ENCODE measurements at regions not wholly inside any gene's neighbourhood (a gene's known extent, or its start where the extent isn't known, plus 50 kb on each side); places are given as distances from the start of the nearest gene placed in this dataset.

DNA sequence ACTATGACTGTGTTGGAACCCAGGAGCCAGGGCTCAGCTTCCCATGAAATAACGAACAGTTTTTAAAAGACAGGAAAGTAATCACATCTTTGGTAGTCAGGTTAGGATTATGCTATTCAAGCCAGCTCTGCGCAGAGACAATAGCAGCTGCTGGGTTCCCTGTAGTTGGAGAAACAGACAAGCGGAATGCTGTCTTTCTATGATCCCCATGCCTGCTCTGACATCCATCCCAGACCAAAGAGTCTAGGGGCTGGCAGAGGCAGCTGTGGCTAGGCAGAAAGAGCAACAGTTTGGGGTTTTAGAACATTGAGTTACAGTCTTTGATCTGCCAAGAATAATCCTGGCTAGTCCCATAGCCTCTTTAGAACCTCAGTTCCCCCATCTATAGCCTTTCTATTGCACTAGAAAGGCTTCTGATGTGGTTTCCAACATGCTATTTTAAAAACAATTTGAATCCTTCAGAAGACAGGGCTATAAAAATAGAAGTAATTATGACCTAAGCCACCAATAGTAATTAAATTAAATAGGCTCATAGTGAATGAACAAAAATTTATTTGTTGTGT lies 146.8 kb downstream of the MTX2 start:
- TF ChIP-seq, protein P1, sequence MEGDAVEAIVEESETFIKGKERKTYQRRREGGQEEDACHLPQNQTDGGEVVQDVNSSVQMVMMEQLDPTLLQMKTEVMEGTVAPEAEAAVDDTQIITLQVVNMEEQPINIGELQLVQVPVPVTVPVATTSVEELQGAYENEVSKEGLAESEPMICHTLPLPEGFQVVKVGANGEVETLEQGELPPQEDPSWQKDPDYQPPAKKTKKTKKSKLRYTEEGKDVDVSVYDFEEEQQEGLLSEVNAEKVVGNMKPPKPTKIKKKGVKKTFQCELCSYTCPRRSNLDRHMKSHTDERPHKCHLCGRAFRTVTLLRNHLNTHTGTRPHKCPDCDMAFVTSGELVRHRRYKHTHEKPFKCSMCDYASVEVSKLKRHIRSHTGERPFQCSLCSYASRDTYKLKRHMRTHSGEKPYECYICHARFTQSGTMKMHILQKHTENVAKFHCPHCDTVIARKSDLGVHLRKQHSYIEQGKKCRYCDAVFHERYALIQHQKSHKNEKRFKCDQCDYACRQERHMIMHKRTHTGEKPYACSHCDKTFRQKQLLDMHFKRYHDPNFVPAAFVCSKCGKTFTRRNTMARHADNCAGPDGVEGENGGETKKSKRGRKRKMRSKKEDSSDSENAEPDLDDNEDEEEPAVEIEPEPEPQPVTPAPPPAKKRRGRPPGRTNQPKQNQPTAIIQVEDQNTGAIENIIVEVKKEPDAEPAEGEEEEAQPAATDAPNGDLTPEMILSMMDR (conservative IDR thresholded peaks at IDR 0.05; ENCODE audit: low read length) = no peak
- no peak for TF ChIP-seq EZH2phosphoT487 (IDR thresholded peaks at IDR 0.05; ENCODE audit: borderline replicate concordance, low read depth, low read length)
- Histone ChIP-seq H3K4me2 (ENCODE audit: low read length) (no peak overlapping the region), H3K36me3 (ENCODE audit: insufficient read depth, low read length) (no peaks in the 10 kb centered on the region), H3K79me2 (ENCODE audit: insufficient read depth, low read depth, low read length) (no peaks in the 10 kb centered on the region), H3K27ac (ENCODE audit: low read depth, low read length, poor library complexity, severe bottlenecking) (no peak overlapping the region), H4K20me1 (ENCODE audit: insufficient read depth, low read length) (no peaks in the 10 kb centered on the region), H3K9me2 (ENCODE audit: insufficient read depth, low read length) (no peaks in the 10 kb centered on the region), H3K9me3 (ENCODE audit: low read length) (no peaks in the 10 kb centered on the region), H3K4me3 (ENCODE audit: low read depth, low read length, poor library complexity, severe bottlenecking) (no peak overlapping the region), H2AFZ (ENCODE audit: low read length) (no peak overlapping the region), H3K4me1 (ENCODE audit: insufficient read depth, low read length, poor library complexity, severe bottlenecking) (no peaks in the 10 kb centered on the region)
- ChIA-PET CTCF (ENCODE audit: unreplicated experiment) (no interaction called here), POLR2A (no interaction called here)
- BruUV-seq (replicated peaks) = no TSS peak
- intact Hi-C loops (cut with micrococcal nuclease; ENCODE audit: unreplicated experiment) = no loop called here
- DNase-seq (ENCODE audit: low spot score) = no peak

DNA sequence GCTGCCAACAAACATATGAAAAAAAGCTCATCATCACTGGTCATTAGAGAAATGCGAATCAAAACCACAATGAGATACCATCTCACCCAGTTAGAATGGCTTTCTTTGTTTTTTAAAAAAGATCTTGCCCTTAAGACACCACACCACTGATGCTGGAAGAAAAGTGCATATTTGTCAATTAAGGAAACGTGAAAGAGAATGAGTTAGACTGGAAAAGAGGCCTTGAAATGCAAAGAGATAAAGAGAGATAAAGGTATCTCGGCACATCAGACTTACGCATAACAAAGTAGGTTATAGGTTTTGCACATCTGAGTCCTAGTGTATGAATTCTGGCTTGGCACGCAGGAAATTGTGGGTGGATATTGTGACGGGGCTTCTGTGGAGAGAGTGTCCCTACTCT lies 149.5 kb downstream of the MTX2 start:
- H3K79me2 ChIP-seq (ENCODE audit: insufficient read depth, low read depth, low read length) = no peaks in the 10 kb centered on the region
- H3K4me2 ChIP-seq (ENCODE audit: low read length) = no peak overlapping the region
- intact Hi-C loops (cut with micrococcal nuclease; ENCODE audit: unreplicated experiment) = no loop called here
- no TSS peak for BruUV-seq (replicated peaks)
- H4K20me1 ChIP-seq (ENCODE audit: insufficient read depth, low read length) = no peaks in the 10 kb centered on the region
- ChIA-PET POLR2A (no interaction called here), CTCF (ENCODE audit: unreplicated experiment) (no interaction called here)
- H3K27ac ChIP-seq (ENCODE audit: low read depth, low read length, poor library complexity, severe bottlenecking) = no peak overlapping the region
- H3K4me3 ChIP-seq (ENCODE audit: low read depth, low read length, poor library complexity, severe bottlenecking) = no peak overlapping the region
- no peaks in the 10 kb centered on the region for H3K36me3 ChIP-seq (ENCODE audit: insufficient read depth, low read length)
- no peak for TF ChIP-seq EZH2phosphoT487 (IDR thresholded peaks at IDR 0.05; ENCODE audit: borderline replicate concordance, low read depth, low read length)
- TF ChIP-seq, protein P1 (conservative IDR thresholded peaks at IDR 0.05; ENCODE audit: low read length) = no peak
- H3K9me3 ChIP-seq (ENCODE audit: low read length) = no peaks in the 10 kb centered on the region
- no peak overlapping the region for H2AFZ ChIP-seq (ENCODE audit: low read length)
- DNase-seq (ENCODE audit: low spot score) = no peak
- no peaks in the 10 kb centered on the region for H3K4me1 ChIP-seq (ENCODE audit: insufficient read depth, low read length, poor library complexity, severe bottlenecking)
- H3K9me2 ChIP-seq (ENCODE audit: insufficient read depth, low read length) = no peaks in the 10 kb centered on the region

DNA sequence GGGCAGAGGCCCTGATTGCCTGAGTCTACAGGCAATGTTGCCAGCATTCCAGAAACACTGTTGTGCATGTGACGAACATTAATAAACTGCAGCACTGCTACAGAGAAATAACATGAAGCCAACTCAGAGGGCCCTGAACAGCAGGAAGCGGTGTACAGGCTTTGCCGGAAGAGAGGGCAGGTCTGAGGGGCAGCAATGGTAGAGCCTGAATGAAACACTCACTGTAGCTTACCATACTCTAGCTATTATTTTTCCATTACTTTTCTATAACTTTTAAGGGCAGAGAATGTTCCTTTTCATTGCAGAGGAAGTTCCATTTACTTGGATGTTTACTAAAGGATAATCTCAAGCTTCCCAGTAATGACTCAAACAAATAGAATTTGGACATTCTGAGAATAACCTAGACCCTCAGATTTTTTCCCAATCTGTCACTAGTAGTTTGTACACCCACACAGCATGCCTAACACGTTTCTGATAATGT lies 150.4 kb downstream of the MTX2 start:
- H3K4me2 ChIP-seq (ENCODE audit: low read length) = no peak overlapping the region
- no peak overlapping the region for H2AFZ ChIP-seq (ENCODE audit: low read length)
- POLR2A ChIA-PET = no interaction called here
- H3K36me3 ChIP-seq (ENCODE audit: insufficient read depth, low read length) = no peaks in the 10 kb centered on the region
- no peak for TF ChIP-seq EZH2phosphoT487 (IDR thresholded peaks at IDR 0.05; ENCODE audit: borderline replicate concordance, low read depth, low read length)
- TF ChIP-seq, protein P1 (conservative IDR thresholded peaks at IDR 0.05; ENCODE audit: low read length) = no peak
- intact Hi-C loops (cut with micrococcal nuclease; ENCODE audit: unreplicated experiment) = no loop called here
- CTCF ChIA-PET (ENCODE audit: unreplicated experiment) = interaction anchor here (0.5 kb wide), 1 partner anchor 23 kb away, joined by 3 read pairs; no protein-coding TSS in a partner anchor
- H3K79me2 ChIP-seq (ENCODE audit: insufficient read depth, low read depth, low read length) = no peaks in the 10 kb centered on the region
- DNase-seq (ENCODE audit: low spot score) = no peak
- H3K4me3 ChIP-seq (ENCODE audit: low read depth, low read length, poor library complexity, severe bottlenecking) = no peak overlapping the region
- no peaks in the 10 kb centered on the region for H4K20me1 ChIP-seq (ENCODE audit: insufficient read depth, low read length)
- H3K9me2 ChIP-seq (ENCODE audit: insufficient read depth, low read length) = no peaks in the 10 kb centered on the region
- no peaks in the 10 kb centered on the region for H3K4me1 ChIP-seq (ENCODE audit: insufficient read depth, low read length, poor library complexity, severe bottlenecking)
- no peaks in the 10 kb centered on the region for H3K9me3 ChIP-seq (ENCODE audit: low read length)
- BruUV-seq (replicated peaks) = no TSS peak
- H3K27ac ChIP-seq (ENCODE audit: low read depth, low read length, poor library complexity, severe bottlenecking) = no peak overlapping the region
